Suppressor macrophage treated with lipopolysaccharide for 1 hour (primary cell): ENCODE measurements at regions not wholly inside any gene's neighbourhood (a gene's known extent, or its start where the extent isn't known, plus 50 kb on each side); places are given as distances from the start of the nearest gene placed in this dataset.

Source experiments
- DNase-seq, 3 donors: peaks; one replicate each; pipeline ENCODE4 v3.0.0-alpha.2; 2020 to 2022

DNA sequence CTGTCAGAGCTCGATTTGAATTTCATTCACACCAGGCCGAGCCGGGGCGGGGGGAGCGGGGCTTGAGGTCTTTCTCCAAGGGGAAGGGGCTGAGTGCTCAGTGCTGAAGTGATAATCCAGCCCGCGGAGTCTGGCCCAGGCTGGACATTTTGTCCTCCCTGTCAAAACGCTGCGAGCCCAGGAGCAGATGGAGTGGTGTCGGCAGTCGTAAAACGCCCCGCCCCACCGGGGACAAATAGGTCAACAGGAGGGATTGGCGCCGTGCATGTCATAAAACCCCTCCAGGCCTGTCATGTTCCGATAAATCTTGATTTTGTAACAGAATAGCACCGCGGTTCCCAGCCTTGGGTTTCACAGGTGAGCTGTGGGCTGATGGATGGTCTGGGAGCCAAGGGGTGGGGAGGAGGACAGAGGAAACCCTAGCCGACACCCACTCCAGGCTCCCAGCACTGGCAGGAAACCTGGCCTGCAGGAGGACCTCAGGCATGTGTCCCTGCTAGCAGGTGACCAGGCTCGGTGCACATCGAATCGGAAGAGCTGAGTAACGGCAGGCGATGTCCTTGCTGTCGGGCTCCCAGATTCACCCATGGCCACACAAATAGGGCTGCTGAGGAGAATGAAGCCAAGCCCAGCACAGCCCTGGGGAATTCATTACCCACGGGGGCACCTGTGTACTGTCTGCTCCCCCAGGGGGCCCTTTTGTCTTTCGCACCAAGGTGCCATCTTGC lies 341.4 kb downstream of the FOXL1 start:
- no peak for DNase-seq

DNA sequence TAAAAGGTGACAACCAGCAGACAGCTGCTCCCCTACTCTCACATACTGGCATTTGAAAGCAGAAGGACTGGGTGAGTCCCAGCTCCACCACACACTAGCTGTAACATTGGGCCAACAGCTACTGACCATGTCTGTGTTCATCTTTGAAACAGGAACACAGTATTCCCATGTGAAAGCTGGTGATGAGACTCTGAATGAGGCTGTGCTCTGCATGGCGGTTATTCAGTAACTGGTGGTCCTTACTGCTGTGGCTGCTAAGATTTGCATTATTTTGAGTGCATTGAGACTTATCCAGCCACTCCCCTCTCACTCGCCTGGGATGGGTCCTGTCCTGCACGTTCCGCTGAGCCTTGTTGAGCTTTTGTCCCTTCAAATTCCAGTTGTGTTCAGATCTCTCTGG lies 342.9 kb downstream of the FOXL1 start:
- DNase-seq, result no peak

DNA sequence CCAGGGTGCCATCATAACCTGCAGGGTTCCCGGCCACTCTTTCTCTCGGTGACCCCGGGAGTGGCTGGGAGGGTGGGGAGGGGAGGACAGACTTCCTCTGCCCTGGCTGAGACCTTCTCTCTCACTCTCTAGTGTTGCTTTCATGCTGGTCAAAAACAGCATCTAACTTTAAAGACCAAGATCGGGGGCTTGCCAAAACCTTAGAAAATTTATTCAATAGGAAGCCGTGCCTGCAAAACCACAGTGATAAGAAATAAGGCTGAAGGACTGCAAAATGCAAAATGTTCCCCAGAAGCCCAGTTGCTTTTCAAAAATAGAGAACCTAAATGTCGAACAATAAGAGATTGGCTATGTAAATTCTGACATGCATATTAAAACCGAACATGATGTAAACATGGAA lies 344.0 kb downstream of the FOXL1 start:
- DNase-seq, result no peak

DNA sequence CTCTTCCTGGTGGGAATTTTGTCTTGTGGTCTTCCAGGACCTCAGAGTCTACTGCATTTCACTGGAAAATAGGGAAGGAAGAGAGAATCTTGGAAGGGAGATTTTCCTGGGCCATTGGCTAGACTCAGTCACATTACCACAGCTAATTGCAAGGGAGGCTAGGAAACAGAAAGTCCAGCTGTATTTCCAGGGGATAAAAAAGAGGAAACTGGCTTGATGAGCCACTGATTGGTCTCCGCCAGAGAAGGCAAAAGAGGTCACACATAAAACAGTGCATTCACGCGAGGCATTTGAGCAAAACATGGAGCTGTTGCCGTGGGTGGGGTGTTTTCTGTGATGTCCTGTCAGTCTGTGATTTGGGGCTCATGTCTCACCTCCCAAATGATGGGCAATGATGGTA lies 345.3 kb downstream of the FOXL1 start:
- no peak for DNase-seq

DNA sequence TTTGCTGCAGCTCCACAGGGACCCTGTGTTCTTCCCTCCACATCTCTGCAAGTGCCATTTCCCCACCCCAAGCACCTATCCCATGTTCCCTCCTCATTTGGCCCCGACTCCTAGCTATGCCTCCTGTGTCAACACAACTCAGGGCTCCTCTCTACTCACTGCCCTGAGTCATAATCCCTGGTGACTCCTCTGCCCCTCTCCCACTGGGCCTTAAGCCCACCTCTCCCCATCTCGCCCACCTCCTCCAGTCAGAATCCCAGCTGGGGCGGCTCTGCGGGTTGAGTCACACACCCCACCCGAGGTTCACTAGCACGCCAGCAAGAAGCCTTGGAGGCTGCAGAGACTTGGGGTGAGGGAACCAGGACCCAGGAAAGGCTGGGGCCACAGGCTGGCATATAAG lies 346.2 kb downstream of the FOXL1 start:
- DNase-seq, result no peak

DNA sequence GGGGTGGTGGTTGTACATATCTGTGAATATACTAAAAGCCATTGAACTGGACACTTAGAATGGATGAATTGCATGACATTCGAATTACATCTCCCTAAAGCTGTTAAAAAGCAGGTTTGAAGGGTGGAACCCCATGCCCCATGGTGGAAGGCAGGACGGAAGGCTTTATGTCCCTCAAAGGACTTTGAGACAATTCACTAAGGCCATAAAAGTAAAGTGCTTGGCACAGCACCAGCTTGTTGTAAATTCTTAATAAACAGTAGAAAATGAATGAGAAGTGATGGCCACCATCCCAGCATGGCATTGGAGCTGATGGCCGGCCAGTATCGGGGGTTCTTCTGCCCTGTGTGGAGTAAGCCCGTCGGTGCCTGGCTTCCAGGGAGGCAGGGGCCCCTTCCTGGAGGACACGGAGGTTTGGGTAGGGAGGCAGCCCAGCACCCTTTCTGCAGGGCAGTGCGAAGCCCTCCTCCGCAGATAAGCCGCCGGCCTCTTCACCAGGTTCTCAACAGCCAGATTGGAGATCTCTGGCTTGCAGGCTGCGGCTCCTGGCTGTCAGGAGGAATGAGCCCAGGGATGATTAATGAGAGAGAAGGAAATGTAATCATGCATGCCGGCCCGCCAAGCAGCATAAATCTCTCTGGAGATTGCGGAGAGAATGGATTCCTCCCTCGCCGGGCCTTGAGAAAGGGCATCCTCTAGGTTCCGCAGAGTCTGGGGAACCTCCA lies 346.9 kb downstream of the FOXL1 start:
- DNase-seq, result no peak

DNA sequence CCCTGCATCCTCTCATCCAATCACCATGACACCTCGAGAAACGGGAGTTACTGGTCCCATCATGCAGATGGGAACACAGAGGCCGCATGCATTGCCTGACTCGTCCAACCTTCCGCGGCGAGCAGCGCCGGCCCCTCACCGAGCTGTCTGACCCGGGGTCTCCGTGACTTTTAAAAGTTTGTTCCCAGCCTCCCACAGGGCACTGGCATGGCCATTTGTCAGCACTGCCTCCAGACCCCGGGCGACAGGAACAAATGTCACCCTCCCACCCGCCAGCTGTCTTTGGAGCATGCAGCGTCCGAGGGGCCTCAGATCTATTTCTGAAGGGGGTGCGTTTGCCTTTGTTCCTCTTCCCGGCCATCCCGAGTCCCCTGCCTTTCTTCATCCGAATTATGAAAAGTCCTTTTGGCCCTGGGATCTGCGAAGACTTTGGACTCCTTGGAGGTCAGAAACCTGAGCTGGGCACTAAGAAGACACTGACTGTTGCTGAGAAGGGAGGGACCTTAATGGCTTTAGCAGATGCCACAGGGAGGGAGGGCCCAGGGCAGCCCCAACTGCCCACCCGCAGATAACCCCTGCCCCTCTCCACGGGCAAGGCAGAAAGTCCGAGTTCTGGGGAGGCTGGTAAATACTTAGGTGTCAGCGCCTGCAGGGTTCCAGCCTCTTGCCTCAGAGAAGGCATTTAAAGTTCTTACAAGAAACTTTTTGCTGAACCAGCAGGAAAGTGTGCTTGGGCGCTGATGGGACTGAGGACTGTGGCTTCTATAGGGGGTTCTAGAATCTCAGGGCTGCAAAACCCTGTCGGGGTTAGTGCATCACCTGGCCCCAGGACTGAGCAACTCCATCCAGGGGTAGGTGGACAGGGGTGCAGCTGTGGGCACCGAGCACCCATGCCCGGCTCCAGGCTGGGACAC lies 348.1 kb downstream of the FOXL1 start:
- no peak for DNase-seq

DNA sequence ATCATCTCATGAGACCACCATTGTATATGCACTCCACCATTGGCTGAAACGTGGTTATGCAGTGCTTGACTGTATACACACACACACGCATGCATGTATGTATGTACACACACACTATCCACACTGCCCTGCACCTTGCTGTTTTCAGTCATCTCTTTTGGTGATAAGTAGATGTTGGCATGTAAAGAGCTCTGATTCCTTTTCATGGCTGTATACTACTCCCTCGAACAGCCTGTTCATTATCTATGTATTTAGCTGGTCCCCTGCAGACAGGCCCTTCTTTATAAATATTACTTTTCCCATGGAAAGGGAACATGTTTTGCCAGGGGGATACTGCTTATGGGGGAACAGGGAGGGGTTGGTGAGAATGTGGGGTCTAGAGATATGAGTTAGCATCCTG lies 349.4 kb downstream of the FOXL1 start:
- no peak for DNase-seq

DNA sequence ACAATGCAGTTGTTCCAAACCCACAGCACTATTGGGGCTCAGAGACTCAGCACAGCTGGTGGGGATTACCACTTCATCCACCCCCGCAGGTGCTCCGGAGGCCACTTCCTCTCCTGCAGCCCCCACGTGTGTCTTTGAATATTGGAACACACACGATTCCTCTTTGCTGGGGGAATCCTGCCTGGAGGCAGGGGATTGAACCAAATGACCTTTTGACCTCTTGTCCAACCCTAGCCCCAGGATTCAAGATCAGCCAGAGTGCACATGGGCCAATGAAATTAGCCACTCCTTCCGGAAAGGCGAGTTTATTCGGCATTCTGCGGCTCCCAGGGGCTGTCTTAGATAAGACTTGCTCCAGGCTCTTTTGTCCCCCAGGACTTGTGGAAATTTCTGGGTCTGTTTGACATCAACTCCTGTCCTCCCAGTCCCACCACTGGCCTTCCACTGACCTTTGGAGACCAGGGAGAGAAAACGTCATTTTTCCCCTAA lies 350.2 kb downstream of the FOXL1 start:
- peak; percentile 55 to 67 (median 57) for DNase-seq

DNA sequence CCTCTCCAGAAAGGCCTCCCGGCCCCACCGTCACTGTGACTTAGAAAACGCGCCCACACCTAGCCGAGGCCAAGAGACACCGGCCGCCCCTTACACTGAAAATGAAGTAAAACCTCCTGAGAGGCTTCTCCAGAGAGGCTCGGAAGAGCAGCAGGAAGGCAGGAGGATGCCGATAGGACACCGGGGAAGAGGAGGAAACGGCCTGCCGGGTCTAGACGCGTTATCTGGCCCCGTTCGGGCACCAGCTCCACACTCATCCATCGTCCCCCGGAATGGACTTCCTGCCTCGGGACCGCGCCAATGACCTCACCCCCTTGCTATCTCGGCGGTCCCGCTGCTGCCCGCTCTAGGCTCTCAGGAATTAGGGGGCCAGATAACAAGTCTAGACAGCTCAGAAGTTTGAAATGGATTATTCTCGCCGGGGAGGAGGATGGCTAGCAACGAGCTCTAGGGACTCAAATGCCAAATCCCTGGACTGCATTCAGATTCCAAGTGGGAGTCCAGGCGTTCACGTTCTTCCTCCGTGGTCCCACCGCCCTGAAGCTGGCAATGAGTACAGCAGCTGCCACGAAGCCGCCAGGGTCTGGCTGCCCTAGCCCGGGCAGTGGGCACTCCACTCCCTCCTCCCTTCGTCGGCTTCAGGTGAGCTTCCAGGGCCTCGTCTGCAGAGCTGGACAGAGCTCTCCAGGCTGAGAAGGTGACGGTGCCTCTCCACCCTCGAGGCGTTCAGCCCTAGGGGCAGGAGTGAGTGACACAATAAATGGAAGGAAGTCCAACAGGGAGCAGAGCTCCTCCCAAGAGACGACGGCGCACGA lies 350.9 kb downstream of the FOXL1 start:
- no peak for DNase-seq

DNA sequence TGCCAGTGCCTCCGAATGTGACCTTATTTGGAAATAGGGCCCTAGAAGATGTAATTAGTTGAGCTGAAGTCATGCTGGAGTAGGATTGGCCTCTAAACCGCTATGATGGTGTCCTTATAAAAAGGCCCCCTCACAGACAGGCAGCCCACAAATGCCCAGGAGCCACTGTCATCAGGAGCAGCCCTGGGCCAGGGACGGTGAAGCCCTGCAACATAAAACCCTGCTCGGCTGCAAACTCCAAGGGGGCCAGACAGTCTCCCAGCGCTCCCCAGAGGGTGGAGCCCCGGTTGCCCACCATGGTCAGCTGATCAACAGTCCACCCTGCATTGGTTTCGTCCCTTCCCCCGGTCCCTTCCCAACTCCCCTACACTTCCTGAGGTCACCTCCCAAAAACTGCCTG lies 351.7 kb downstream of the FOXL1 start:
- DNase-seq, result no peak

DNA sequence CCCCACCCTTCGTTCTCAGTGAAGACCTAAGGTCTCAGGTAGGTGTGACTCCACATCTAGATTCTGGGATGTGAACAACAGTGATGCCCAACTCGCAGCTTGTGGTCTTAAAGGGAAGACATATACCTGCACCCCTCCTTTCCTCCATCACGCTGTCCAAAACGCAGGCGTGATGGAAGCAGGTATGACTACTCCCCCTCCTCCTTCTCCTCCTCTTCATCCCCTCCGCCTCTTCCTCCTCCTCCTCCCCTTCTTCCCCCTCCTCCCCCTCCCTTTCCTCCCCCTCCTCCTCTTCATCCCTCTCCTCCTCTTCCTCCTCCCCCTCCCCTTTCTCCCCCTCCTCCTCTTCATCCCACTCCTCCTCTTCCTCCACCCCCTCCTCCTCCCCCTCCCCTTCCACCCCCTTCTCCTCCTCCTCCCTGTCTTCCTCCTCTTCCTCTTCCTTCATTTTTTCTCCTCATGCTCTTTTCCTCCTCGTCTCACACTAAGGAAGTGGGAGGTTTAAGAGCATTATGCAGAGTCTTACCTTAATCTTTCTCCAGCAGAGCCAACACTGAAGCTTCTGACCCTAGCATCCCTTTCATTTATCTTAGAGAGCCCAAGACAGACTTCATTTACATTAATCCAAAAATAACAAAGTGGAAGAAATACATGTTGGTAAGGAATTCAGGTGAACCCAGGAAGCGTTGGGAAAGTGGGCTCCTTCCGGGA lies 352.5 kb downstream of the FOXL1 start:
- no peak for DNase-seq

DNA sequence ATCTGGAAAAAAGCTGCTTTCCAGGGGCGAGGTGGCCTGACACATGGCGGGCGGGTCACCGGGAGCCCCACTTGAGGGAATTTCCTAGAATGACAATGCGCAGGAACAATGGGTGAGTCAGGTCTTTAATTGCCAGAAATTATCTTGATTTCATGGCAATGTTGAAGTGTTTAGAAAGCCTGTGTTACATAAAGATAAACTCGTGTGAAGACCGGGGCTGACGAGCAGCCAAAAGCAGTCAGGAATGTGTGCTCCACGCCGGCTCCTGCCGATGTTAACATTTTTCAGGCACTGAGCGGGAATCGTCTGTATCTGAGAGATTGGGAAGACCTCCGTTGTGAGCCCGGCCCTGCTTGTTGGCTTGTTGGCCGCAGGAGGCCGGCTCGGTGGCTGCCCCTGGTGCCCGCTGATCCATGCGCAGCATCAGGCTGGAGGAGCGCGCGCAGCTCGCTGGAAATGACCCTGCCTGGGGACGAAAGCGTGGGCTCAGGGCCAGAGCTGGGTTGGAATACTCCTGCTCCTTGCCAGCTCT lies 353.1 kb downstream of the FOXL1 start:
- DNase-seq, result no peak

DNA sequence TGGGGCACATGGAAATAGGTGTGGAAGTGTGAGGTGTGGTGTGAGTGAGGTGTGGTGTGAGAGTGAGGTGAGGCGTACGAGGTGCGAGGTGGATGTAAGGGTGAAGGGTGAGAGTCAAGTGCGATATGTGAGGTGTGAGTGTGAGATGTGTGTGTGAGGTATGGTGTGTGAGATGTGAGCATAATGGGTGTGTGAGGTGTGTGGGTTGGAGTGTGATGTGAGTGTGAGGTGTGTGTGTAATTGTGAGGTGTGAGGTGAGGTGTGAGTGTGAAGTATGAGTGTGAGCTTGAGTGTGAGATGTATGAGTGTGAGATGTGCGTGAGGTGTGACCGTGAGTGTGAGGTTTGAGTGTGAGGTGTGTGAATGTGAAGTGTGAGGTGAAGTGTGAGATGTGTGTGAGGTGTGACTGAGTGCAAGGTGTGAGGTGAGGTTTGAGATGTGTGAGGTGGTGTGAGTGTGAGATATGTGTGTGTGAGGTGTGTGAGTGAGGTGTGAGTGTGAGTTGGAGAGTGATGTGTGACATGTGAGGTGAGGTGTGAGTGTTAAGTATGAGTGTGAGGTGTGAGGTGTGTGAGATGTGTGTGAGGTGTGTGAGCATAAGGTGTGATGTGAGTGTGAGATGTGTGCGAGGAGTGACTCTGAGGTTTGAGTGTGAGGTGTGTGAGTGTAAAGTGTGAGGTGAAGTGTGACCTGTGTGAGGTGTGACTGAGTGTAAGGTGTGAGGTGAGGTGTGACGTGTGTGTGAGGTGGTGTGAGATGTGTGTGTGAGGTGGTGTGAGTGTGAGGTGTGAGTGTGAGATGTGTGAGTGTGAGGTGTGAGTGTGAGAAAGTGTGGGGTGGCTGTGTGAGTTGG lies 354.0 kb downstream of the FOXL1 start:
- no peak for DNase-seq

DNA sequence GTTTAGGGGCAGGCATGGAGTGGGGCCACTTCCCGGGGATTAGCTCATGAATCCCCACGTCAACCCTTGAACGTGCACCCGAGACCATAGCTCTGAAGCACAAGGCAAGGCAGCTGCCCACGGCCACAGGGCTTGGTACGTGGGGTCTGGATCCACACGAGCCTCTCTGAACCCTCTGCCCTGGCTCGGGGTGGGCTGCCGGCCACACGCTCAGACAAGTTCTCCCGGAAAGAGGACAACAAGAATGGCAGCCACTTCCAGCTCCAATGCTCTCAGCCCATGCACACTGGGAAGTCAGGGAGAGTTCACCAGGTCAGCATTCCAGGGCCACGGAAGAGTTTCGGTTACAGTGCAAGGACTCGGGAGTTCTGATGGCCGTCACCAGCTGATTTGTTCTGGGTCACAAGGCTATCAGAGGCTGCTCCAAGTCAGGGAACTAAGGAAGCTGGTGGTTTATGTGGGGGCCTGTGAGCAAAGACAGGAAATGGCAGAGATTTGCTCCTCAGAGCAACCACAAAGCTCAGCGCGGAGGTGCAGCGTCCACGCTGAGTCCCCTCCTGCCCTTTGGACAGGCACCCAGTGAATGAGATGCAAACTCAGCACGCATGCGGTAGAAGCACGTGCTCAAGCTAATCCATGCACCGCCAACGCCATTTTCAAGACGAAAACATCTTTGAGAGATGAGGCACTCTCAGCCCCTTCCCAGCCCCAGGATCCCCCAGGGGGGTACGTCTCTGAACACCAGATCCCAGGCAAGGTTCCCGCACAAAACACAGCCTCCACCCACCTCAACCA lies 356.4 kb downstream of the FOXL1 start:
- DNase-seq, result no peak

DNA sequence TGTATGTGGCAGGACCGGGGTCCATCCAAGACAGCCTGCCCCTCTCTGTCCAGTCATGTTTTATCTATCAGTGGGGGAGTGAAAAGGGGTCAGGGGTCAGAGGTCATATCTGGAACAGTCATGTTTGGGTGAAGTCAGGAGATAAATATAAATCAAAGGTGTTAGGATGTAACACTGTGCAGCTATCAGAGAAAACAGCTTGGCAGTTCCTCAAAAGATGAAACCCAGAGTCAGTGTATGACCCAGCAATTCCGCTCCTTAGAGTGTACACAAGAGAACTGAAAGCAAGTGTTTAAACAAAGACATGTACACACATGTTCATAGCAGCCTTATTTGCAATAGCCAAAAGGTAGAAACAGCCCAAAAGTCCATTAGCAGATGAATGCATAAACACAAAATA lies 361.3 kb downstream of the FOXL1 start:
- DNase-seq, result no peak

DNA sequence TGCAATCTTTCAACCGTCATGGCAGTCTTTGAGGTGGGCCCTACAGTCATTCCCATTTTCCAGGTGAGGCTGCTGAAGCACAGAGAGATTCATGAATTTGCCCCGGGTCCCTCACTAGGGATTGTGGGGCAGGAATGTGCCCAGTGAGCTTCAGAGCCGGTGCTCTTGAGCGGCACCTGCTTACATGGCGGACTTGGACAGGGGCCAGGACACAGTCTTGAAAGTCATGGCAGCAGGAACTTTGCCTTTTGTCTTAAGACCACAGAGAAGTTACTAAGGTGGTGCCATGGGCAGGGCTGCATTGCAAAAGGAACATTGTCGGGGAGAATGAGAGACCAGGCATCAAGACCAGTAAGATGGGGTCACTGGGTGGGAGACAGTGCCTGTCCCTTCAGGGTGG lies 363.4 kb downstream of the FOXL1 start:
- DNase-seq, result no peak

DNA sequence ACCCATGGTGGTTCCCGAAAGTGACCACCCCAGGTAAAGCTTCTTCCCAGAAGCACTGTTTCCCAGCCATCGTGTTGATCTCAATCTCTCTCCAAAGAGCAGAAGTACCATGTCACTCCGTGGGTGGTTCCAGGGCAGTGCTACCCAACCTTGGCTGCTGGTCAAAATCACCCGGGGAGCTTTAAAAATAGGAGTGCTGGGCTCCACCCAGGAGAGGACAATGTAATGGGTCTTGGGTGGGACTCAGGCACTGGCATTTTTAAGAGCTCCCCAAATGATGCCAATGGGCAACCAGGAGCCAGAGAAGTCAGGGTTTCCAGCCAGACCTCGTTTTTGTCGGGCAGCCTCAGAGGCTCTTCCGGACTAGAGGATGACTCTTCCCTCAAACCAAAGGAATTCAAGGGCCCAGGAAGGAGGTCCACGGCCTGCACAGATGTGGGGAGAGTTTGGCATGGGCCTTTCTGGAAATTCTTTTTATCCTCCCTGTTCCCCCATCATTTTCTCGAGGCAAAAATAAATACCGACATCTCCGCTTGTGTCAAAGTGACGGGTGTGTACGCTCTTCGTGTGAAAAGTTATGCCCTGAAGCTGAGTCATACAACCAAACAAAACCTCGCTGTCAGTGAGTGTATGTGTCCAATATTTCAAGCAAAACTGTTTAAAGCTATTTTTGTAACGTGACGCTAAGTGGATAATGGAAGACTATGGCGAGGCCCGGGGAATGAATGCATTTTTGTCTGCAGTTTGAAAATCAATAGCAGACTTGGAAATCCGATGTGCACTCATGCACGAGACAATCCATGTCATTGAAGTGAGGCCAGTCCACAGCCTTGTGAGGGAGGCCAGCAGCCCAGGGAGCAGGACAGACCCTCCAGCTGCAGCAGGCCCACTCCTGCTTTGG lies 364.1 kb downstream of the FOXL1 start:
- no peak for DNase-seq
